SK-N-MC (cell line): ENCODE measurements at regions not wholly inside any gene's neighbourhood (a gene's known extent, or its start where the extent isn't known, plus 50 kb on each side); places are given as distances from the start of the nearest gene placed in this dataset.

Experiments
- EZH2 ChIP-seq: fragments of 200-600 bp; sonication (generic); IDR thresholded peaks from one replicate; pipeline ENCODE4 v1.6.1; 2017; ENCODE audit warnings: antibody characterized with exemption
- POLR2AphosphoS5 ChIP-seq: IDR thresholded peaks from 2 replicates; pipeline ENCODE4 v1.6.1; 2012; ENCODE audit warnings: mild to moderate bottlenecking, low read depth, low read length, borderline replicate concordance

GRCh38 chr4:78721747-78722146, 54.4 kb upstream of the BMP2K start:
- TF ChIP-seq EZH2 (no peak), POLR2AphosphoS5 (no peak)
